ENCODE measurements at regions not wholly inside any gene's neighbourhood (a gene's known extent, or its start where the extent isn't known, plus 50 kb on each side); places are given as distances from the start of the nearest gene placed in this dataset.

DNA sequence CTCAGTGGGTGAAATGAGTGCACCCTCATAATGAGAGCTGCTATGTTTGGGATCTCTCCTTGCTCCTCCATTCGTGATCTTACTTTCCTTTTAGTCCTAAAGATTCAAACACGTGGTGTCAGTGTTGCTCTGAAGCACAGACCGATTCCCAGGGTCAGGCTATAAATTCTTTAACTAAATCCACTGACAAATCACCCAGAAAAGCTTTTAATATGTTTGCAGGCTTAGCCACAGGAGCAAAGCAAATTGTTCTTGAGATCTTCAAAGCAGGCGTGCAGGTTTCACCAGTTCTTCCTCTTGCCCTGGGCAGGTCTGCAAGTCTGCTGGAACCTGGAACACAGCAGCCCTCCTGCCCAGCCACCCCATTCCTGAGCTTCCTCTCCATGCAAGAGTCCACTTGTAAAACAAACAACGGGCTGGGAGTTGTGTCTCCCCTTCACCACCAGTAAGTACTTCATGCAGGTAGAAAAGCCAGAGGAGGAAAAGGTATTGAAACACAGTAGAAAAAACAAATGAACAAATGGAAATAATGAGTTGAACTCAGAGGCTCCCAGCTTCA, 70.1 kb upstream of the ENPP6 start:
- 26 to 29% (median 28%) methylated on average over 5 of the region's 5 CpGs for WGBS, 3 donors
- DNase-seq = no peak
- Histone ChIP-seq H3K27me3 (ENCODE audit: insufficient read depth in 3 of 3, low read length in 2 of 3) (no peaks in the 10 kb centered on the region), H3K9me3 (no peaks in the 10 kb centered on the region), H3K4me1 (peaks cover 11% of the 10 kb centered on the region), H3K36me3 (ENCODE audit: insufficient read depth in 1 of 2, low read depth in 1 of 2) (no peaks in the 10 kb centered on the region), H3K27ac (peak overlapping the region; percentile 50), H3K4me3 (no peak overlapping the region)
- intact Hi-C loops (cut with DNase I) = loop anchor here in 1 of 2 donors (1.0 to 5.0 kb wide), 2 partner anchors 185 to 251 kb away; partner anchors contain the start of gene IRF2
- peak; percentile 55 for TF ChIP-seq CTCF (IDR thresholded peaks at IDR 0.05)
- peak; percentile 37 to 93 (median 82) for ATAC-seq

DNA sequence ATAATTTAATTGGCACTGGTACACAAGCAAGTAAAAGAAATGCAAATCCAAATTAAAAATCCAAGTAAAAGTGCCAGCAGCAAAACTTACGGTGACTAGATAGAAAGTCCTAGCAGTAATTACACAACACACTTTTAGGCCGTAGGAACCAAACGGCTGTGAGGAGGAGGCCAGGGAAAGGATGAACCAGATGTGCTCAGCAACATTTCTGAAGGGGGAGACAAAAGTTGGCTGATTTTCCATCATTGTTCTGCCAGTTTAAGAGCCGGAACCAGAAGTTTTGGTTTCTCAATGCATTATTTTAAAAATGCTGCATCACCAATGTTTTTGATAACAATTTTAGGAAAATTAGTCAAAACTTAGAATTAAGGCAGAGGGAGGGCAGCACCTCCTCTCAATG, 68.7 kb upstream of the ENPP6 start:
- Histone ChIP-seq H3K4me3 (no peak overlapping the region), H3K27ac (no peak overlapping the region), H3K36me3 (ENCODE audit: insufficient read depth in 1 of 2, low read depth in 1 of 2) (no peaks in the 10 kb centered on the region), H3K4me1 (peaks cover 11% of the 10 kb centered on the region), H3K9me3 (no peaks in the 10 kb centered on the region), H3K27me3 (ENCODE audit: insufficient read depth in 3 of 3, low read length in 2 of 3) (no peaks in the 10 kb centered on the region)
- intact Hi-C loops (cut with DNase I) = loop anchor here in 1 of 2 donors (5.0 kb wide), 1 partner anchor 186 kb away; the partner anchor contains the start of gene IRF2
- 38 to 45% (median 41%) methylated on average over 4 of the region's 4 CpGs for WGBS, 3 donors
- DNase-seq (no peak), ATAC-seq (no peak)
- TF ChIP-seq CTCF (IDR thresholded peaks at IDR 0.05) = no peak

DNA sequence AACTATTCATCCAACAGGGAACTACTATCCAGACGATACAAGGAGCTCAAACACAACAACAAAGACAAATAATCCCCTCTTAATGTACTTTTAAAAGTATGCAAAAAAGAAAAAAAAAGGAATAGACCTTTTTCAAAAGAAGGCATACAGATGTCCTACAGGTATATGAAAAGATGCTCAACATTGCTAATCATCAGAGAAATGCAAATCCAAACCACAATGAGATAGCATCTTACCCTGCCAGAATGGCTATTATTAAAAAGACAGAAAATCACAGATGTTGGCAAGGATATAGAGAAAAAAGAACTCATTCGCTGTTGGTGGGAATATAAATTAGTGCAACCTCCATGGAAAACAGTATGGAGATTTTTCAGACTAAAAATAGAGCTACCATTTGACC, 67.1 kb upstream of the ENPP6 start:
- Histone ChIP-seq H3K4me1 (peaks cover 11% of the 10 kb centered on the region), H3K27me3 (ENCODE audit: insufficient read depth in 3 of 3, low read length in 2 of 3) (no peaks in the 10 kb centered on the region), H3K4me3 (no peak overlapping the region), H3K36me3 (ENCODE audit: insufficient read depth in 1 of 2, low read depth in 1 of 2) (no peaks in the 10 kb centered on the region), H3K9me3 (no peaks in the 10 kb centered on the region), H3K27ac (no peak overlapping the region)
- 83 to 89% (median 83%) methylated on average over 2 of the region's 2 CpGs for WGBS, 3 donors
- DNase-seq (no peak), ATAC-seq (no peak)
- intact Hi-C loops (cut with DNase I) = loop anchor here (5.0 kb wide), 2 partner anchors 188 to 253 kb away; partner anchors contain the start of gene IRF2 (in 1 of the 2)
- TF ChIP-seq CTCF (IDR thresholded peaks at IDR 0.05) = no peak

DNA sequence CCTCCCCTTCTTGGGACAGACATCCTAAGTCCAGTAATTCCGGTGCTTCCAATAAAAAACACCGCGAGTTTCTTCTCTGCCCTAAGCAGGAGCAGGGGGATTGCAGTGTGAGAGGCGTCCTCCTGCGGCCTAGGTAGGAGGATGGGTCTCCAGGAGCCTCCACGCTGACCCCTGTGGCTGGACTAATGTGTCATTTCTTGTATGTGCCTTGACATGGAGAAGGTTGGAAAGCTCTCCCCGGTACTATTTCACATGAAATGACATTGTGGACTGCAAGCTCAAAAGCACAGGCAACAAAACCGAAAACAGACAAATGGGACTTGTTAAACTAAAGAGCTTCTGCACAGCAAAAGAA, 66.6 kb upstream of the ENPP6 start:
- H3K9me3 ChIP-seq = no peaks in the 10 kb centered on the region
- no peak for TF ChIP-seq CTCF (IDR thresholded peaks at IDR 0.05)
- peak overlapping the region; percentile 29 for H3K4me3 ChIP-seq
- peaks cover 11% of the 10 kb centered on the region for H3K4me1 ChIP-seq
- intact Hi-C loops (cut with DNase I) = loop anchor here in 1 of 2 donors (5.0 kb wide), 1 partner anchor 253 kb away; no protein-coding TSS in a partner anchor
- DNase-seq (no peak), ATAC-seq (no peak)
- WGBS, 3 donors = 69 to 80% (median 78%) methylated on average over 8 of the region's 8 CpGs
- no peaks in the 10 kb centered on the region for H3K36me3 ChIP-seq (ENCODE audit: insufficient read depth in 1 of 2, low read depth in 1 of 2)
- H3K27me3 ChIP-seq (ENCODE audit: insufficient read depth in 3 of 3, low read length in 2 of 3) = no peaks in the 10 kb centered on the region
- no peak overlapping the region for H3K27ac ChIP-seq
